Thoracic aorta (tissue), 2 donors: ENCODE measurements at regions not wholly inside any gene's neighbourhood (a gene's known extent, or its start where the extent isn't known, plus 50 kb on each side); places are given as distances from the start of the nearest gene placed in this dataset.

ENCODE experiments used
- ATAC-seq: fragments of 150-250 bp; one replicate; pipeline ENCODE4 v1.8.0; 2017; ENCODE audit warnings: low read depth; ENCODE audit not compliant: insufficient number of reproducible peaks, low FRiP score
- DNase-seq: peaks from one replicate; pipeline ENCODE4 v3.0.0-alpha.2; 2020; ENCODE audit warnings: low spot score
- H3K27ac ChIP-seq, 2 donors: fragments of 200-600 bp; sonication (generic); 1 replicate in 1 of 2; 2 replicates in 1 of 2; pipeline ENCODE4 v1.5.1; 2016; ENCODE audit warnings: mild to moderate bottlenecking in 2 of 2, moderate library complexity in 2 of 2
- H3K27me3 ChIP-seq: fragments of 200-600 bp; sonication (generic); replicated peaks from 2 replicates; pipeline ENCODE4 v1.6.0; 2016; ENCODE audit warnings: mild to moderate bottlenecking; ENCODE audit not compliant: insufficient read depth
- H3K36me3 ChIP-seq: fragments of 200-600 bp; sonication (generic); one replicate; pipeline ENCODE4 v1.5.1; 2016
- H3K4me1 ChIP-seq, 2 donors: fragments of 200-600 bp; sonication (generic); 1 replicate in 1 of 2; 2 replicates in 1 of 2; pipeline versions ENCODE4 v1.5.1 to v1.6.0; 2016; ENCODE audit warnings: low read depth in 2 of 2, mild to moderate bottlenecking in 1 of 2; ENCODE audit not compliant: control insufficient read depth in 1 of 2
- H3K4me3 ChIP-seq: fragments of 200-600 bp; sonication (generic); 2 replicates; pipeline ENCODE4 v1.5.1; 2016; ENCODE audit warnings: mild to moderate bottlenecking
- H3K9me3 ChIP-seq: fragments of 200-600 bp; sonication (generic); 2 replicates; pipeline ENCODE4 v1.5.1; 2016
- CTCF ChIP-seq: fragments of 200-600 bp; sonication (generic); IDR thresholded peaks from one replicate; pipeline ENCODE4 v1.5.1; 2019; ENCODE audit warnings: antibody characterized with exemption

DNA sequence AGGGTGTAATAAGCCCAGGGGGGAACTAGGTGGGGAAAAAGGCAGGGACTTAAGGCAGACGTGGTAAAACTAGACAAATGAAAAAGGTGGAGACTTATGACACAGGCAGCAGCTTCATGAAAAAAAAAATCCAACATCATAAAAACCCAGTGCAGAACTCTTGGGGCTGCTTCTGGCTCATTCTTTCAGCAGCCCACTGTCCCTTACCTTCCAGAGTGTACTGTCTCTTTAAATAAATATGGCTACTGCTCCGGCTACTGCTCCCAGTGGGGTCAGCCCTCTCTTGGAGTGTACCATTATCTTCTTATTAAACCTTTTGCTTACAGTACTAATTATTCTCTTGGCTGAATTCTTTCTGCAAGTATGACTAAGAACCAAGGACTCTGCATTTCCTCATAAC is 699.5 kb downstream of the DSC3 start:
- Histone ChIP-seq H3K27ac (no peak overlapping the region), H3K9me3 (no peaks in the 10 kb centered on the region), H3K4me3 (no peak overlapping the region), H3K27me3 (no peaks in the 10 kb centered on the region), H3K36me3 (no peaks in the 10 kb centered on the region), H3K4me1 (no peaks in the 10 kb centered on the region)
- ATAC-seq (no peak), DNase-seq (no peak)
- TF ChIP-seq CTCF = no peak

GRCh38 chr18:30342675-30343074 is 699.9 kb downstream of the DSC3 start:
- H3K4me3 ChIP-seq = no peak overlapping the region
- no peaks in the 10 kb centered on the region for H3K27me3 ChIP-seq
- no peak for TF ChIP-seq CTCF
- H3K4me1 ChIP-seq = no peaks in the 10 kb centered on the region
- H3K9me3 ChIP-seq = no peaks in the 10 kb centered on the region
- ATAC-seq (no peak), DNase-seq (no peak)
- H3K27ac ChIP-seq = no peak overlapping the region
- no peaks in the 10 kb centered on the region for H3K36me3 ChIP-seq

DNA sequence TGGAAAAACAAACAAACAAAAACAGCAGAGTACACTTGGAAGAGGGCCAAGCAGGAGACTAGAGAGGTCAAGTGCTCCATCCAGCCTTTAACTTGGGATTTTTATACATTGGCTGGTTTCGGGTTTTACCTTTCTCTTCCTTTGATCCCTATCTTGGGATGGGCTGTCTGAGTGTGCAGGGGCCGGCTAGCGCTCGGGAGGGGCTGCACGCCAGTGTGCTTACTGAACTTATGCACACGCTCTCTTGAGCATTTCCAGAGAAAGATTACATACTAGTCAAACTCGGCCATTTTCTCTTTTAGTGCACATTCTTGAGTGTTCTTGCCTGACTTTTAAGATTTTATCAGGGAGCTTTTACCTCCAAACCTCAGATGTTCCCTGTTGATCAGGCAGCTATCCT is 707.8 kb downstream of the DSC3 start:
- no peaks in the 10 kb centered on the region for H3K9me3 ChIP-seq
- H3K27ac ChIP-seq = no peak overlapping the region
- no peak for TF ChIP-seq CTCF
- H3K27me3 ChIP-seq = no peaks in the 10 kb centered on the region
- ATAC-seq (no peak), DNase-seq (no peak)
- no peak overlapping the region for H3K4me3 ChIP-seq
- no peaks in the 10 kb centered on the region for H3K4me1 ChIP-seq
- no peaks in the 10 kb centered on the region for H3K36me3 ChIP-seq

DNA sequence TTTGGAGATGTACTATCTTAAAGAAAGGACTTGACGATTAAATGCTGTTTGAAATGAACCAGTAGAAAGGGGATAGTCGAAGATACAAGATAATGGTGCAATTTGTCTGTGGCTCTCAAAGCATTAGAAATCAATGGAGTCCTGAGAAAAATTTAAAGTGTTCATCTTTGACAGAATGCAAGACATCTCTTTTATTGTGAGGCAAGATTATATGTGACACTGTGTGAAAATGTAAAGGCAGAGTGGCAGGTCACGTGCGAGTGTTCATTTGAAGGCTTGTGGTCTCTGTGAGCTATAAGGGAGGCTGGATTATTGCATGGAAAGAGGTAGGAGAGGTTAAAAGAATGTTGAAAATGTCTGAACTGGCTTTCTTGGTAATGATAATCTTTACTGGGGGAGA is 709.2 kb downstream of the DSC3 start:
- no peak for DNase-seq
- ATAC-seq = no peak

GRCh38 chr18:30328839-30329238 is 713.7 kb downstream of the DSC3 start:
- Histone ChIP-seq H3K27me3 (no peaks in the 10 kb centered on the region), H3K27ac (no peak overlapping the region), H3K4me1 (no peaks in the 10 kb centered on the region), H3K9me3 (no peaks in the 10 kb centered on the region), H3K4me3 (no peak overlapping the region), H3K36me3 (no peaks in the 10 kb centered on the region)
- TF ChIP-seq CTCF = no peak
- ATAC-seq (no peak), DNase-seq (no peak)

More for the DNA sequence above, 709.2 kb downstream of the DSC3 start:
- H3K4me3 ChIP-seq = no peak overlapping the region
- no peaks in the 10 kb centered on the region for H3K36me3 ChIP-seq
- H3K9me3 ChIP-seq = no peaks in the 10 kb centered on the region
- H3K27me3 ChIP-seq = no peaks in the 10 kb centered on the region
- H3K27ac ChIP-seq = no peak overlapping the region
- TF ChIP-seq CTCF = no peak
- H3K4me1 ChIP-seq = no peaks in the 10 kb centered on the region
